Heart right ventricle (tissue), 16 donors: ENCODE measurements at regions not wholly inside any gene's neighbourhood (a gene's known extent, or its start where the extent isn't known, plus 50 kb on each side); places are given as distances from the start of the nearest gene placed in this dataset.

ENCODE experiments used
- ATAC-seq, 8 donors: fragments of 200-7000 bp; cut with Tn5 transposase; one replicate each; pipeline ENCODE4 v1.9.1; 2020; ENCODE audit warnings: mild to moderate bottlenecking in 8 of 8, moderate library complexity in 8 of 8, moderate number of reproducible peaks in 1 of 8
- DNase-seq, 2 donors: peaks; one replicate each; pipeline ENCODE4 v3.0.0-alpha.2; 2020
- H3K27ac ChIP-seq, 10 donors: fragments of 200-600 bp; sonication (generic) in 2 of 10; one replicate each; pipeline versions ENCODE4 v1.5.0 to v1.8.0; 2020 to 2022; ENCODE audit warnings: mild to moderate bottlenecking in 3 of 10
- H3K27me3 ChIP-seq, 7 donors: fragments of 200-600 bp; one replicate each; pipeline ENCODE4 v1.8.0; 2021 to 2022; ENCODE audit warnings: mild to moderate bottlenecking in 2 of 7
- H3K36me3 ChIP-seq, 9 donors: fragments of 200-600 bp; sonication (generic) in 1 of 9; one replicate each; pipeline versions ENCODE4 v1.5.0 to v1.8.0; 2020 to 2022; ENCODE audit warnings: mild to moderate bottlenecking in 2 of 9
- H3K4me1 ChIP-seq, 9 donors: fragments of 200-600 bp; sonication (generic) in 1 of 9; one replicate each; pipeline versions ENCODE4 v1.5.0 to v1.8.0; 2020 to 2022; ENCODE audit warnings: mild to moderate bottlenecking in 4 of 9
- H3K4me3 ChIP-seq, 10 donors: fragments of 200-600 bp; sonication (generic) in 2 of 10; one replicate each; pipeline versions ENCODE4 v1.5.0 to v1.8.0; 2020 to 2022; ENCODE audit warnings: mild to moderate bottlenecking in 7 of 10, moderate library complexity in 2 of 10
- H3K9me3 ChIP-seq, 11 donors: fragments of 200-600 bp in 10 of 11; sonication (generic) in 2 of 11; one replicate each; pipeline versions ENCODE4 v1.5.0 to v1.8.0; 2013 to 2022; ENCODE audit warnings: mild to moderate bottlenecking in 2 of 11, control low read depth in 1 of 11, moderate library complexity in 1 of 11
- CTCF ChIP-seq, 9 donors: fragments of 200-600 bp; sonication (generic) in 2 of 9; IDR thresholded peaks; one replicate each; pipeline versions ENCODE4 v1.5.0 to v1.8.0; 2021 to 2022; ENCODE audit warnings: antibody characterized with exemption in 9 of 9, mild to moderate bottlenecking in 5 of 9, moderate library complexity in 1 of 9
- WGBS, 2 donors: extraction: QIAGEN DNeasy Blood & Tissue Kit; methylation state at CpG; one replicate each; pipeline ENCODE4 v1.1.7; 2013; ENCODE audit warnings: inconsistent platforms in 1 of 2; 5-methylcytosine and 5-hydroxymethylcytosine counted together
- intact Hi-C, 10 donors: fragments of 100-400 bp; cut with DNase I; formaldehyde crosslinking; loops; one replicate each; pipeline versions ENCODE4 v1.11.1 to v1.14.2; 2022
- donor health status: Arrhythmogenic right ventricular cardiomyopathy.
- donor health status: ischemic (EF 13 %, LVEDD 7.1; RV severe dilation, severe dysfunction).
- donor health status: healthy with polysubstance abuse.
- donor health status: DM: no; HTN: yes; CAD: no.
- donor health status: DM: no; HTN: no; CAD: no.
- donor health status: ischemic (EF 25% LVEDD 6.9; RV normal size, moderate dysfunction).
- donor health status: ischemic (EF 25% LVEDD 5.7; RV mildly dilated, moderate dysfunction).
- donor health status: healthy.
- donor health status: DM: yes; HTN: yes; CAD: no.
- donor health status: Ischemic cardiomyopathy.
- donor health status: ischemic (EF 35%, LVEDD 5.7; RV mildly dilated, moderate dysfunction).
- donor health status: nonischemic (EF 11% LVEDD 7.7; RV severe dilation, severe dysfunction).
- donor health status: DM: yes; HTN: yes; CAD: no.
- donor health status: PGD.
- donor health status: ischemic (EF 29% LVEDD 5.4; RV normal size, mild dysfunction).
- donor health status: nonischemic (EF 23%, LVEDD 6.1; RV moderate dilation, normal function).

GRCh38 chr13:83613524-83613923 lies 268.8 kb downstream of the SLITRK1 start:
- Histone ChIP-seq H3K27me3 (no peaks in the 10 kb centered on the region), H3K27ac (no peak overlapping the region), H3K4me1 (no peaks in the 10 kb centered on the region), H3K36me3 (no peaks in the 10 kb centered on the region), H3K9me3 (peaks cover 0 to 42% (median 0%) of the 10 kb centered on the region in 11 donors), H3K4me3 (no peak overlapping the region)
- no peak for TF ChIP-seq CTCF (IDR thresholded peaks at IDR 0.05)
- intact Hi-C loops = no loop called here
- DNase-seq (peak in 1 of 2 donors; percentile 8), ATAC-seq (no peak)
- 94% methylated on average over 16 of the region's 16 CpGs for WGBS, 2 donors

GRCh38 chr13:83601539-83601938 lies 280.7 kb downstream of the SLITRK1 start:
- Histone ChIP-seq H3K4me1 (no peaks in the 10 kb centered on the region), H3K9me3 (peaks cover 0 to 9% (median 0%) of the 10 kb centered on the region in 11 donors), H3K27me3 (no peaks in the 10 kb centered on the region), H3K36me3 (no peaks in the 10 kb centered on the region), H3K27ac (no peak overlapping the region), H3K4me3 (no peak overlapping the region)
- 48 to 50% methylated on average over 1 of the region's 1 CpG for WGBS, 2 donors
- DNase-seq (no peak), ATAC-seq (no peak)
- no peak for TF ChIP-seq CTCF (IDR thresholded peaks at IDR 0.05)
- intact Hi-C loops = no loop called here

GRCh38 chr13:83592095-83592494 lies 290.2 kb downstream of the SLITRK1 start:
- ATAC-seq (no peak), DNase-seq (no peak)
- Histone ChIP-seq H3K4me3 (no peak overlapping the region), H3K9me3 (no peaks in the 10 kb centered on the region), H3K36me3 (no peaks in the 10 kb centered on the region), H3K4me1 (no peaks in the 10 kb centered on the region), H3K27ac (no peak overlapping the region), H3K27me3 (no peaks in the 10 kb centered on the region)
- intact Hi-C loops = no loop called here
- no peak for TF ChIP-seq CTCF (IDR thresholded peaks at IDR 0.05)

GRCh38 chr13:83589814-83590213 lies 292.5 kb downstream of the SLITRK1 start:
- DNase-seq = no peak
- H3K4me1 ChIP-seq = no peaks in the 10 kb centered on the region
- WGBS, 2 donors = 70 to 73% methylated on average over 1 of the region's 1 CpG
- H3K27me3 ChIP-seq = no peaks in the 10 kb centered on the region
- H3K36me3 ChIP-seq = no peaks in the 10 kb centered on the region
- no peak overlapping the region for H3K4me3 ChIP-seq
- no peak for ATAC-seq
- no peak overlapping the region for H3K27ac ChIP-seq
- TF ChIP-seq CTCF (IDR thresholded peaks at IDR 0.05) = no peak
- intact Hi-C loops = no loop called here
- H3K9me3 ChIP-seq = peaks cover 0 to 14% (median 0%) of the 10 kb centered on the region in 11 donors

- H3K9me3 ChIP-seq = peaks cover 0 to 3% (median 0%) of the 10 kb centered on the region in 11 donors
- 87 to 91% methylated on average over 2 of the region's 2 CpGs for WGBS, 2 donors
- DNase-seq = no peak
Measured at GRCh38 chr13:83577183-83577582, 305.1 kb downstream of the SLITRK1 start.

More at GRCh38 chr13:83577183-83577582, 305.1 kb downstream of the SLITRK1 start:
- H3K4me1 ChIP-seq = no peaks in the 10 kb centered on the region
- TF ChIP-seq CTCF (IDR thresholded peaks at IDR 0.05) = no peak
- intact Hi-C loops = no loop called here
- no peak for ATAC-seq
- H3K27me3 ChIP-seq = no peaks in the 10 kb centered on the region
- no peaks in the 10 kb centered on the region for H3K36me3 ChIP-seq
- H3K4me3 ChIP-seq = no peak overlapping the region
- no peak overlapping the region for H3K27ac ChIP-seq
